H9 (cell line): ENCODE measurements at regions not wholly inside any gene's neighbourhood (a gene's known extent, or its start where the extent isn't known, plus 50 kb on each side); places are given as distances from the start of the nearest gene placed in this dataset.

Source experiments
- DNase-seq: peaks from one replicate; pipeline ENCODE4 v3.0.0-alpha.2; 2017
- H2AFZ ChIP-seq: one replicate; pipeline ENCODE4 v1.6.1; 2013; ENCODE audit warnings: mild to moderate bottlenecking, low read length, control low read depth, moderate library complexity
- H2AK5ac ChIP-seq: 2 replicates; pipeline ENCODE4 v1.6.1; 2013; ENCODE audit warnings: low read length, control low read depth, mixed read lengths; ENCODE audit not compliant: insufficient read length
- H2BK120ac ChIP-seq: one replicate; pipeline ENCODE4 v1.6.1; 2013; ENCODE audit warnings: low read depth, mild to moderate bottlenecking, low read length, control low read depth, inconsistent platforms; ENCODE audit not compliant: poor library complexity, severe bottlenecking
- H2BK12ac ChIP-seq: 2 replicates; pipeline ENCODE4 v1.6.1; 2013; ENCODE audit warnings: low read length, control low read depth, mixed read lengths, low read depth; ENCODE audit not compliant: insufficient read length
- H2BK15ac ChIP-seq: 2 replicates; pipeline ENCODE4 v1.6.1; 2013; ENCODE audit warnings: low read depth, low read length, control low read depth
- H2BK20ac ChIP-seq: one replicate; pipeline ENCODE4 v1.6.1; 2013; ENCODE audit warnings: low read depth, mild to moderate bottlenecking, low read length, control low read depth, inconsistent platforms; ENCODE audit not compliant: poor library complexity, severe bottlenecking
- H2BK5ac ChIP-seq: 2 replicates; pipeline ENCODE4 v1.6.1; 2013; ENCODE audit warnings: low read length, control low read depth, mixed read lengths; ENCODE audit not compliant: insufficient read length
- H3K14ac ChIP-seq: 2 replicates; pipeline ENCODE4 v1.6.1; 2013; ENCODE audit warnings: low read length, control low read depth; ENCODE audit not compliant: insufficient read depth
- H3K18ac ChIP-seq: 2 replicates; pipeline ENCODE4 v1.6.1; 2013; ENCODE audit warnings: low read depth, mild to moderate bottlenecking, mixed read lengths, low read length, control low read depth; ENCODE audit not compliant: insufficient read length
- H3K23ac ChIP-seq: 2 replicates; pipeline ENCODE4 v1.6.1; 2013; ENCODE audit warnings: low read length, control low read depth, mixed read lengths, low read depth; ENCODE audit not compliant: insufficient read length
- H3K23me2 ChIP-seq: 2 replicates; pipeline ENCODE4 v1.6.1; 2013; ENCODE audit warnings: low read depth, mild to moderate bottlenecking, mixed read lengths, low read length, control low read depth; ENCODE audit not compliant: insufficient read length, poor library complexity, severe bottlenecking
- H3K27ac ChIP-seq: 2 replicates; pipeline ENCODE4 v1.5.1; 2013; ENCODE audit warnings: low read length, control low read depth, mixed read lengths, low read depth; ENCODE audit not compliant: insufficient read length
- H3K27me3 ChIP-seq: 2 replicates; pipeline ENCODE4 v1.6.1; 2013; ENCODE audit warnings: low read length, control low read depth, inconsistent platforms; ENCODE audit not compliant: insufficient read depth
- H3K4ac ChIP-seq: 2 replicates; pipeline ENCODE4 v1.6.1; 2013; ENCODE audit warnings: low read depth, mild to moderate bottlenecking, control low read depth, inconsistent platforms, low read length, moderate library complexity
- H3K4me1 ChIP-seq: 2 replicates; pipeline ENCODE4 v1.6.1; 2013; ENCODE audit warnings: low read length, control low read depth, inconsistent platforms; ENCODE audit not compliant: insufficient read depth
- H3K4me2 ChIP-seq: 2 replicates; pipeline ENCODE4 v1.6.1; 2013; ENCODE audit warnings: low read length, control low read depth, mixed read lengths; ENCODE audit not compliant: insufficient read length, insufficient read depth
- H3K56ac ChIP-seq: 2 replicates; pipeline ENCODE4 v1.6.1; 2013; ENCODE audit warnings: low read depth, mild to moderate bottlenecking, mixed read lengths, low read length, control low read depth; ENCODE audit not compliant: insufficient read length
- H3K79me1 ChIP-seq: 2 replicates; pipeline ENCODE4 v1.6.1; 2013; ENCODE audit warnings: low read depth, mild to moderate bottlenecking, moderate library complexity, low read length, control low read depth, inconsistent platforms; ENCODE audit not compliant: insufficient read depth, poor library complexity, severe bottlenecking
- H3K79me2 ChIP-seq: 2 replicates; pipeline ENCODE4 v1.6.1; 2013; ENCODE audit warnings: low read length, control low read depth, inconsistent platforms; ENCODE audit not compliant: insufficient read depth
- H3K9ac ChIP-seq: 2 replicates; pipeline ENCODE4 v1.6.1; 2013; ENCODE audit warnings: low read length, control low read depth, mixed read lengths; ENCODE audit not compliant: insufficient read length; ENCODE audit errors: extremely low read depth
- H3K9me3 ChIP-seq: one replicate; pipeline ENCODE4 v1.6.1; 2013; ENCODE audit warnings: low read depth, low read length, inconsistent platforms; ENCODE audit not compliant: control insufficient read depth
- H3T11ph ChIP-seq: one replicate; pipeline ENCODE4 v1.6.1; 2013; ENCODE audit warnings: mild to moderate bottlenecking, low read length, control low read depth, inconsistent platforms
- H4K20me1 ChIP-seq: one replicate; pipeline ENCODE4 v1.6.1; 2013; ENCODE audit not compliant: control insufficient read depth, insufficient read length, insufficient read depth
- H4K5ac ChIP-seq: 2 replicates; pipeline ENCODE4 v1.6.1; 2013; ENCODE audit warnings: low read depth, mild to moderate bottlenecking, mixed read lengths, low read length, control low read depth; ENCODE audit not compliant: insufficient read length
- H4K8ac ChIP-seq: replicated peaks from 2 replicates; pipeline ENCODE4 v1.6.1; 2013; ENCODE audit warnings: low read length, control low read depth, mixed read lengths, low read depth; ENCODE audit not compliant: insufficient read length
- H4K91ac ChIP-seq: 2 replicates; pipeline ENCODE4 v1.6.1; 2013; ENCODE audit warnings: low read depth, mild to moderate bottlenecking, moderate library complexity, mixed read lengths, low read length, control low read depth; ENCODE audit not compliant: insufficient read length
- H3K27ac Mint-ChIP-seq, 3 experiments: 2 replicates in 2 of 3; 3 replicates in 1 of 3; pipeline ENCODE4 v1.8.0; 2020 to 2021; ENCODE audit warnings: mixed read lengths in 3 of 3, mild to moderate bottlenecking in 1 of 3, moderate library complexity in 1 of 3
- H3K27me3 Mint-ChIP-seq: 2 replicates; pipeline ENCODE4 v1.8.0; 2021; ENCODE audit warnings: low read depth, mild to moderate bottlenecking, moderate library complexity, mixed read lengths
- H3K36me3 Mint-ChIP-seq, 3 experiments: 2 replicates in 2 of 3; 3 replicates in 1 of 3; pipeline ENCODE4 v1.8.0; 2020 to 2021; ENCODE audit warnings: low read depth in 3 of 3, mixed read lengths in 3 of 3; ENCODE audit not compliant: insufficient read depth in 1 of 3
- H3K4me1 Mint-ChIP-seq, 2 experiments: 2 replicates each; pipeline ENCODE4 v1.8.0; 2020; ENCODE audit warnings: mixed read lengths in 2 of 2
- H3K4me3 Mint-ChIP-seq, 2 experiments: 2 replicates in 1 of 2; 3 replicates in 1 of 2; pipeline ENCODE4 v1.8.0; 2020 to 2021; ENCODE audit warnings: mild to moderate bottlenecking in 2 of 2, mixed read lengths in 2 of 2, moderate library complexity in 1 of 2
- H3K9me3 Mint-ChIP-seq, 2 experiments: 2 replicates in 1 of 2; 3 replicates in 1 of 2; pipeline ENCODE4 v1.8.0; 2020; ENCODE audit warnings: mild to moderate bottlenecking in 2 of 2, mixed read lengths in 2 of 2, moderate library complexity in 1 of 2
- CTCF ChIP-seq: fragments of 200-600 bp; sonication (generic); conservative IDR thresholded peaks from 3 replicates; pipeline ENCODE4 v1.8.0; 2021; ENCODE audit warnings: antibody characterized with exemption, mild to moderate bottlenecking
- WGBS: extraction: QIAGEN DNeasy Blood & Tissue Kit; methylation state at CpG from one replicate; pipeline ENCODE4 v1.1.7; 2013; ENCODE audit warnings: missing lambda C conversion rate, low lambda C conversion rate, mixed read lengths; ENCODE audit not compliant: insufficient read length; ENCODE audit errors: extremely low coverage; 5-methylcytosine and 5-hydroxymethylcytosine counted together

- DNase-seq = no peak
- WGBS = no CpG with 5 or more reads among the region's 12 CpGs
- Histone ChIP-seq H3K79me2 (no peaks in the 10 kb centered on the region), H2BK120ac (no peak overlapping the region), H3K9ac (no peak overlapping the region), H3K4ac (no peak overlapping the region), H3K23ac (no peak overlapping the region), H4K5ac (no peak overlapping the region), H3T11ph (no peak overlapping the region), H4K20me1 (no peaks in the 10 kb centered on the region), H3K23me2 (no peaks in the 10 kb centered on the region), H3K9me3 (no peaks in the 10 kb centered on the region), H2BK5ac (no peak overlapping the region), H3K27ac (no peak overlapping the region), H2AFZ (no peak overlapping the region), H4K8ac (no peak overlapping the region), H3K14ac (peak overlapping the region; percentile 11; the same call in 1 of the 2 replicates), H2AK5ac (no peak overlapping the region), H3K27me3 (no peaks in the 10 kb centered on the region), H2BK20ac (no peak overlapping the region), H3K4me2 (no peak overlapping the region), H3K56ac (no peak overlapping the region), H2BK15ac (no peak overlapping the region), H3K4me1 (no peaks in the 10 kb centered on the region; the same call in 1 of the 2 replicates), H3K18ac (no peak overlapping the region), H4K91ac (no peak overlapping the region), H2BK12ac (no peak overlapping the region), H3K79me1 (no peaks in the 10 kb centered on the region)
- Mint-ChIP-seq H3K4me1 (peaks cover 22 to 35% of the 10 kb centered on the region in 2 experiments), H3K27ac (peak overlapping the region in 1 of 3 experiments; percentile 69; a peak in 2 of 7 replicates), H3K27me3 (peaks cover 8% of the 10 kb centered on the region), H3K9me3 (no peaks in the 10 kb centered on the region), H3K4me3 (no peak overlapping the region), H3K36me3 (no peaks in the 10 kb centered on the region)
- TF ChIP-seq CTCF = no peak
These were observed 304.9 kb upstream of the MKI67 start for GRCh38 chr10:128431083-128431482.
